Cerebellar nuclear complex (tissue), 1 donor: ENCODE measurements at regions not wholly inside any gene's neighbourhood (a gene's known extent, or its start where the extent isn't known, plus 50 kb on each side); places are given as distances from the start of the nearest gene placed in this dataset.

ENCODE experiments used
- DNase-seq, 2 experiments: peaks; one replicate each; lab custom pipeline; 2025; lab: John Stamatoyannopoulos, UW

- no peak for DNase-seq
Measured at GRCh38 chr19:28883241-28883693, 329.7 kb downstream of the UQCRFS1 start.

GRCh38 chr19:28882818-28883217, 330.1 kb downstream of the UQCRFS1 start:
- DNase-seq, result no peak

- DNase-seq, result no peak
Measured at GRCh38 chr19:28881616-28882015, 331.3 kb downstream of the UQCRFS1 start.

- DNase-seq, result no peak
Measured at GRCh38 chr19:28880735-28881401, 332.1 kb downstream of the UQCRFS1 start.

- no peak for DNase-seq
Measured at GRCh38 chr19:28878862-28879566, 333.9 kb downstream of the UQCRFS1 start.

DNA sequence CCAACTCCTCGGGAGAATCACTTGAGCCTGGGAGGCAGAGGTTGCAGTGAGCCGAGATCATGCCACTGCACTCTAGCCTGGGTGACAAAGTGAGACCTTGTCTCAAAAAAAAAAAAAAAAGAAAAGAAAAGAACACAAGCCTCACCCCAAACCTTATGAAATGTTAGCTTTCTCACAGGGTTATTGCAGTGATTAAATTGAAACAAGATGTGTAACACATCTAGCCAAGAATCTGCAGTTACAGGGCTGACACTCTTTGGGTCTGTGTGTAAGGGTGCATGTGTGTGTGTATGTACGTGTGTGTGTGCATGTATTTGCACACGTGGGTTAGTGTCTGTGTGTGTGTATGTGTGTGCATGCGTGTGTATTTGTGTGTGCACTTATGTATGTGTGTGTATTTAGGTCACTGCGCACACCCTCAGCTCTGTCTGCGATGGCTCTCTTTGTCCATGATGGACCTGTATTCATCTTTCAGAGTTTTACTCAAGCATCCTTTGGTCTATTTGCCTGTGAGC, 336.3 kb downstream of the UQCRFS1 start:
- no peak for DNase-seq

GRCh38 chr19:28874742-28875141, 338.2 kb downstream of the UQCRFS1 start:
- no peak for DNase-seq

GRCh38 chr19:28873301-28873700, 339.6 kb downstream of the UQCRFS1 start:
- DNase-seq, result no peak

- DNase-seq, result no peak
Measured at GRCh38 chr19:28871099-28871725, 341.7 kb downstream of the UQCRFS1 start.

DNA sequence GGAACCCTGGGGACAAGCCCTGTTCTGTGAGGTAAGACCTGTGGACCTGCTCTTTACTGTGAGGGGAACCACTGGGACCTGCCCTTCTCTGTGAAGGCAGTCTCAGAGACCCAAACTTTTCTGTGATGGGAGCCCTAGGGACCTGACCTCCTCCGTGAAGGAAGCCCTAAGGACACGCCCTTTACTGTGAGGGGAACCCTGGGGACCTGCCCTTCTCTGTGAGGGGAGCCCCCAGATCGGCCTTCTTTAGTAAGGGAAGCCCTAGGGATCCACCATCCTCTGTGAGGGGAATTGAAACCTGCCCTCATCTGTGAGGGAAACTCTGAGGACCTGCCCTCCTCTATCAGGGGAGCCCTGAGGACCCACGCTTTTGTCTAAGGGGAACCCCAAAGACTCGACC, 343.5 kb downstream of the UQCRFS1 start:
- no peak for DNase-seq

GRCh38 chr19:28868836-28869235, 344.1 kb downstream of the UQCRFS1 start:
- no peak for DNase-seq

GRCh38 chr19:28867978-28868377, 345.0 kb downstream of the UQCRFS1 start:
- DNase-seq, result no peak

GRCh38 chr19:28864577-28865042, 348.3 kb downstream of the UQCRFS1 start:
- no peak for DNase-seq

DNA sequence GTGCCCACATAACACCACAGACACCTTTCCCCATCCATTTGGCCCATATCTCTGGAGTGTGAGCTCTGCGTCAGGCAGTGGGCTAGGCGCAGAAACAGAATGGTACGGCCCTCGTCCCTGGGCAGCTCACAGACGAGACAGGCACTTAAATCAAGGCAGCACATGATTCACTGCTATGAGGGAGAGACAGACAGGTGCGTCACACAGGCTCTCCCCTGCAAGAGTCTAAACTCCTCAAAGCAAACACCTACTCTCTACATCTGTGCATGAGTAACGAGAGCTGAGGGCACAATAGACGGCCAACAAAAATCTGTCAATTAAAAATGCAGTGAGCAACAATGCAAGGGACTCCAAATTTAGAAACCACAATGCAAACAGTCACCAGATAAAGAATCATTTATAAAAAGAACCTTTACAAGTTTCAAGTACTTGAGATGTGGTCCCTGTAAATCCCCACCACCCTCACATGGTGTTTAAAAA, 348.9 kb downstream of the UQCRFS1 start:
- no peak for DNase-seq

GRCh38 chr19:28862238-28862637, 350.7 kb downstream of the UQCRFS1 start:
- DNase-seq, result no peak

- DNase-seq, result no peak
Measured at GRCh38 chr19:28859811-28860210, 353.1 kb downstream of the UQCRFS1 start.

DNA sequence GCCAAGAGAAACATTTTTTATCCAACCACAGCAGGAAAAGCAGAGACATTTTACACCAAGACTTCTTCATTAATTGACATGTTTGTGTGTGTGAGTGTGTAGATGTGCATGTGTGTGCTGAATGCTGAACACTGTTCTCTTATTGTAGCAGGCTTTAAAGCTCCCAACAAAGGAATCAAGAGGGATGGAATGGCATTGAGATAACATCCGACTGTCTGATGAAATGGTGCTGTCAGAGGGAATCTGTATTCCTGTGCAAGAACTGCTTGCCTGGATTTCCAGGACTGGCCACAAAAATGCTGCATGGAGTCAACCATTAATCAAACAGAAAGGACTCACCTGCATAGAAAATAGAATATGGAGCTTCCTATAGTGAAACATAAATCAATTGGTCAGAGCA, 354.0 kb downstream of the UQCRFS1 start:
- no peak for DNase-seq

- no peak for DNase-seq
Measured at GRCh38 chr19:28857967-28858366, 355.0 kb downstream of the UQCRFS1 start.

- no peak for DNase-seq
Measured at GRCh38 chr19:28855216-28855615, 357.7 kb downstream of the UQCRFS1 start.

- no peak for DNase-seq
Measured at GRCh38 chr19:28847468-28847867, 365.5 kb downstream of the UQCRFS1 start.

DNA sequence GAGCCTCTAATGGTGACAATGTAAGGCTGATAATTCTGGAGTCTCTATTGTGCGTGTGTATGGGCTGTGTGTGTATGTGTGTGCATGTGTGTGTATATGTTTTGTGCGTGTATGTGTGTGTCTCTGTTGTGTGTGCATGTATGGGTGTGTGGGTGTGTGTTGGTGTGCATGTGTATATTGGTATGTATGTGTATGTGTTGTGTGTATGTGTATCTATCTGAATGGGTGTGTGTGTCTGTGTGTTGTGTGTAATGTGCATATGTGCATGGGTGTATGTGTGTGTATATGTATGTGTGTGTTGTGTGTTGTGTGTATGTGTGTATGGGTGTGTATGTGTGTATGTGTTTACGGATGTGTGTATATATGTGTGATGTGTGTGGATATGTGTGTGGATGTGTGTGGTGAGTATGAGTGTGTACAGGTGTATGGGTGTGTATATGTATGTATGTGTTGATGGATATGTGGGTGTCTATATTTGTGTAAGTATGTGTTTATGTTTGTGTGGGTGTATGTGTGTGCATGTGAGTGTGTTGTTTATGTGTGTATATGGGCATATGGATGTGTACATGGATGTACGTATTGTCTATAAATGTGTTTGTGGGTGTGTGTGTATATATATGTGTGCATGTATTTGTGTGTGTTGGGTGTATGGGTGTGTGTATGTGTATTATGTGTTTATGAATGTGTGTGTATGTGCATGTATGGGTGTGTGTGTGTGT, 366.7 kb downstream of the UQCRFS1 start:
- DNase-seq, result no peak
